KBM-7 (cell line): ENCODE measurements at regions not wholly inside any gene's neighbourhood (a gene's known extent, or its start where the extent isn't known, plus 50 kb on each side); places are given as distances from the start of the nearest gene placed in this dataset.

Source experiments
- DNase-seq: peaks from one replicate; pipeline ENCODE4 v3.0.0-alpha.2; 2015
- in situ Hi-C: fragments of 300-500 bp; cut with MboI; formaldehyde crosslinking; loops from 2 replicates; pipeline ENCODE4 v1.14.3; 2020; ENCODE audit warnings: low sequenced_read_pairs, low pct_unique_long_range_greater_than_20kb, mixed read lengths

DNA sequence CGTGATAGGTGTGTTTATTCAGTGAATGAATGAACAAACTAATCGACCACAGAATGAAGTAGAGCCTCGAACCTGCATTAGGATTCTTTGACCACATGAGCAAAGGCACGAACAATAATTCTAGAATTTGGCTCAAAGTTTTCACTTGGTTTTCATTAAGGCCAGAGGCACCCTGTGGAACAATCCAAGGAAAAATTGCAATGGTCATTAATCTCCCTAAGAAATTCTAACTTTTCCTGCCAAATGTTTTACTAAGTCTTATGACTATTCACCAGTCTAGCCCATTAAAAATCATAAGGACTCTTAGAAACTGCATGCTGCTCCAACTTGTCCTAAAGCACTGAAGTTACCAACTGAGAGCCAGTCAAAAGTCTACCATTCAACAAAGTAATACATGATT lies 271.7 kb downstream of the EFNB2 start:
- in situ Hi-C loops = no loop called here
- no peak for DNase-seq

DNA sequence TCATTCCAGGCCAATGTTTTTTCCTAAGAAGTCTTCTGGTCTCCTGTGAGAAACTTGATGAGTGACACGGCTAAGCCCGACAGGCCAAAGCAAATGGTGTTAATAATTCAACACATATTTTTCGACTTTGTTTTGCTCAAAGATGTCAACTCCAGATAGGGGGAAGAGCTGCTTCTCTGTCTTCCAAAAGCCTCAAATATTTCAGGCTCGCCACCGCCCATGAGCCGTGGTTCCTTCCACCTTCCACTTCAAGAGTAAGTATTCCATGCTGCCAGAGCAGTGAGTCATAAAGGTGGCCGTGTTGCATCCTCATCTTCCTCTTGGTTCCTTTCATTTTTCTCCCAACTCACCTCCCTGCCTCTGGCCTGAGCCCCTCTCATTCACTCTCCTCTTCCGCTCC lies 272.6 kb downstream of the EFNB2 start:
- in situ Hi-C loops = no loop called here
- DNase-seq = no peak

DNA sequence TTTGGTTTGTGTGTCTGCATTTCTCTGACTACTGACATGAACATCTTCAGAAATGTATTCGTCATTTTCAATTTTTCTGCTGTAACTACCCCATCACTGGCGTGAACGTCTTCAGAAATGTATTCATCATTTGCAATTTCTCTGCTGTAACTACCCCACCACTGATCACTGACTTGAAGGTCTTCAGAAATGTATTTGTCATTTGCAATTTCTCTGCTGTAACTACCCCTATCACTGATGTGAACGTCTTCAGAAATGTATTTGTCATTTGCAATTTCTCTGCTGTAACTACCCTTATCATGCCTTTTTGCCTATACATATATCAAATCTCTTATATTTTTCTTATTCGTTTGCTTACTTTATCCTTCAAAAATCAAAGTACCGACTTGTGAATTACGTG lies 274.0 kb downstream of the EFNB2 start:
- in situ Hi-C loops = no loop called here
- DNase-seq = no peak

DNA sequence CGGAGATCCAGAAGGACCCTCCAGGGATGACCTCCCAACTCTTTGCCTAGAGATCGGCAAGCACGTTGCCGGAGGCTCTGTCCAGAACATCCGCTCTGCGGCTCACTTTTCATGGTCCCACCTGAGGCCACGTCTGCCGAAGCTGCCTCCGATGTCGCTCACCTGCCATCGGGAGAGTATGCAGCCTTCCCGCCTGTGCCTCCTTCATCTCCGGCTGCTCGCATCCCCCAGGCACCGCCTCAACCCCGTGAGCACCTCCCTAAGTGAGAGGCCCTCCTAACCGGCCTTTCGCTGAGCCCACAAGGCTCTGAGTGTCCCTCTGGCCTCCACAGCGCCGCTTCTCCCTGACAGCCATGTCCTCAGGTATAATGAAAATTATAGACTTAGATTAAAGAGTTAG lies 275.1 kb downstream of the EFNB2 start:
- in situ Hi-C loops = no loop called here
- DNase-seq = no peak

DNA sequence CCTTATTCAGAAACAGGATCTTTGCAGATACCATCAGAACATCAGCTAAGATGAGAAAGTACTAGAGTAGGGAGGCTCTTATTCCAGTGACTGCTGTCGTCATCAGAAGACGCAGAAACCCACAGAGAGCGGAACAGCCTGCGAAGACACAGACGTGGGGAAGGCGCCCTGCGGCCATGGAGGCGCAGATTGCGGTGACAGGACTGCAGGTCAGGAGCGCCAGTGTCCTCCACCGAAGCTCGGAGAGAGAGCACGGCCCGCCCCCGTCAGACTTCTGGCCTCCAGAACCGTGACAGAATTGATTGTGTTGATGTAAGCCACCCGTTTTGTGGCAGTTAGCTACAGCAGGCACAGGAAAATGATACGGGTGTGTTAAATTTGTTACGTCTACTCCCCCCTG lies 275.5 kb downstream of the EFNB2 start:
- in situ Hi-C loops = no loop called here
- DNase-seq = no peak

DNA sequence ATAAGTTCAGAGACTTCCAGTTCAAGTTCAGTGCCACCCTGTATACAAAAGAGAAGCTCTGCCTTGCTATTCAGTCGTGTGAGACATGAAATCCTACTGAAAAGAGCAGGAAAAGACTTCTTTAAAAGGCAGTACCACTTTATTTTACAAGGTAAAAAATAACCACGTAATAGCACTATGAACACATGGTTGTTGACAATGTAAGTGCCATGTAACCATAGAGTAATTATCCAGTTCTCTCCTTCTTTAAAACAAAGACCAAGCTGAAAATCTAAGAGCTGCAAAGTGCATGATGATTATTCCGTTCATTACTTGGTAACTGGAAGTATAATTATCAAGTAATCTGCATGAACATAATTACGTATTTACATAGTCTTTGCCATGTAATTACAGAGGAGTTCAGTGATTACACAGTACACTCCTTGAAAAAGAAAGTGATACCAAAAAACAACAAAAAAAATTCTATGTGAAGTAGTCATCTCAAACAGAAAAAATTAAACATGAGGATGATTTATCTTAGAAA lies 288.7 kb downstream of the EFNB2 start:
- in situ Hi-C loops = no loop called here
- no peak for DNase-seq

DNA sequence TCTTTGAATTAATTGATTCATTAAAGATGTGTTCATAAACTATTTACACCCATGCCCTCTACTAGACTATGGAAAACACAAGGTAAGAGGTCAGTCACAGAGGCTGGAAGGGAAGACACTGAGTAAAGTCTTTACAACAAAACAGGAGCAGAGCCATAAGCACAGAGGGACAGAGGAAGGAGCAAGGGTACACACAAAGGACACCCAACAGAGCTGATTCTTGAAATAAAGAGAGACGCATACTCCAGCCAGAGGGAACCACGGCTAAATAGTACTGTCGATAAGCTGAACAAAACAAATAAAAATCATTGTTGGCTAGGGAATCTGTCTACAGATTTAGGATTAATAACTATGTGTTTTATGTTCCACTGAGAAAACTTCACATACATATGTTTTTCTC lies 289.2 kb downstream of the EFNB2 start:
- DNase-seq = no peak
- in situ Hi-C loops = no loop called here

DNA sequence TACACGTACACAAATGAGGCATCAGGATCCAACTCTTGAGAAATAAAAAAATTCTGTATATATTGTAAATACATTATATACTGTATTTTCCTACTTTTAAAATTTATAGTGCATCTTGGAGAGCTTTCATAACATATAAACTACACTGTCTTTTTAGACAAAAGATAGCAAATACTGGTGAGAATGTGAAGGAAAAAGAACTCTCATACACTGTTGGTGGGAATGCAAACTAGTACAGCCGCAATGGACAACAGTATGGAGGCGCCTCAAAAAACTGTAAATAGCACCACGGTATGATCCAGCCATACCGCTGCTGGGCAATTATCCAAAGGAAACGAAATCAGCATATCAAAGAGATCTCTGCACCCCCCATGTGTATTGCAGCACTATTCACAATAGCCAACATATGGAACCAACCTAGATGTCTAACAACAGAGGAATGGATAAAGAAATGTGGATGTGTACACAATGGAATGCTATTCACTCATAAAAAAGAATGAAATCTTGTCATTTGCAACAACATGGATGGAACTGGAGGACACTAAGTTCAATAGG lies 292.4 kb downstream of the EFNB2 start:
- in situ Hi-C loops = no loop called here
- DNase-seq = no peak

DNA sequence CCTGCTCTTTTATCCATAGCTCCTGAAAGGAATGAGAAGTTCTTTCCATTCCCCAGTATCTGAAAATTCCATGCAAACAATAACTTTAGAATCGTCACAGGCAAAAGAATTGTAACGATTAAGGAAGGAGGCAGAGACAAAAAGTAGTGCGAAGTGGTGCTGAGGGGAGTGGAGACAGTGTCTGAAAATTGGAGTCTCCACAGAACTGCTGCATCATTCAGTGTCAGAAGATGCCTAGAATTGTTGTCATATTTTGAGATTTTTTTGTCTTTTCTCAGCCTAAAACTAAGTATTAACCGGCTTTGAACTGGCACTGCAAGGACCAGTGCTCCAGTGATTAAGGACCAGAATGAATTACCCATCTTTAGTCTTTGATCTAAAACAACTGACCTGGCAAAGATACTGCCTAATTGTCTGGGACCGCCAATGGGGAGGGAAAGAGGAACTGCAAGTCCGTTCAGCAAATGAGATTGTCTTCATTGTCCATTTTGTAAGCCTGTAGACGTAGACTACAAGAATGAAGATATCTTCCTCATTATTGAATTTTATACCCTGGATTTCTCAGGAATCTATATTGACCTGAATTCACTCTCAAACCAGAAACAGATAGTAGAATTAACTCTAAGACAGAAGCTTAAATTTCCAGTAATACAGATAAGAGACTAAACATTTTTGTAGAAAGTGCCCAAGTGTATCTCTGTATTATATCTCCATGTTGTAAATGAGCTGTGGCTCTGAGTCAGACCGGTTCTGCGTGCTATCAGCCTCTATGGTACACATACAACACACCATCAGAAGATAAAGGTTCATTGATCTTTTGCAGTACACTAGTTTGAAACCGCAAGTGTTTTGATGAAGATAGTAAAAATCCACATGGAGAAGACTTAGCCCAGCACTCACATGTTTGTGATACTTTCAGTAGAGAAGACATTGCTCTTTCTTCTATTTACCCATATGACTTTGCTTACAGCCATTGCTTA lies 293.2 kb downstream of the EFNB2 start:
- in situ Hi-C loops = no loop called here
- DNase-seq = no peak

DNA sequence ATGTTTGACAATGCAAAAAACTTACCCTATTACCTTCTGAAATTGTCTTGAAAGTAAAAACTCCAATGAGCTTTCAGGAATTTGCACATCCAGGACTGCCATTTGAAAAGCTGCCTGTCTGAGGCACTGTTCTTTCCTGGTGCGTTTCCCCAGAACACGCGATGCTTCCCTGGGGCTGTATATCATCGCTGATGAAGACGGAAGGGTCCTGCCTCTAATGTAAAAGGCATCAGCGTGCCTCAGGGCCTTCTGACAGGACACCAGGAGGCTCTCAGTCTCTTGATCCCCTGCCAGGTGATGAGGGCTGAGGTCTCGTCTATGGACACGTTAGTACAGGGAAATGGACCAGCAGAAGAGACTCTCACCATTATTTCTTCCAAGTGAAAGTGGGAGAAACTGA lies 296.8 kb downstream of the EFNB2 start:
- DNase-seq = no peak
- in situ Hi-C loops = no loop called here

GRCh38 chr13:106234636-106235035 lies 300.8 kb downstream of the EFNB2 start:
- no peak for DNase-seq
- in situ Hi-C loops = no loop called here

- DNase-seq = no peak
- in situ Hi-C loops = no loop called here
Observed at GRCh38 chr13:106233134-106233735, 302.2 kb downstream of the EFNB2 start.

- in situ Hi-C loops = no loop called here
- DNase-seq = no peak
Observed at GRCh38 chr13:106232681-106233080, 302.8 kb downstream of the EFNB2 start.

GRCh38 chr13:106230450-106230849 lies 305.0 kb downstream of the EFNB2 start:
- in situ Hi-C loops = no loop called here
- DNase-seq = no peak

GRCh38 chr13:106225126-106225525 lies 310.3 kb downstream of the EFNB2 start:
- DNase-seq = no peak
- in situ Hi-C loops = no loop called here

DNA sequence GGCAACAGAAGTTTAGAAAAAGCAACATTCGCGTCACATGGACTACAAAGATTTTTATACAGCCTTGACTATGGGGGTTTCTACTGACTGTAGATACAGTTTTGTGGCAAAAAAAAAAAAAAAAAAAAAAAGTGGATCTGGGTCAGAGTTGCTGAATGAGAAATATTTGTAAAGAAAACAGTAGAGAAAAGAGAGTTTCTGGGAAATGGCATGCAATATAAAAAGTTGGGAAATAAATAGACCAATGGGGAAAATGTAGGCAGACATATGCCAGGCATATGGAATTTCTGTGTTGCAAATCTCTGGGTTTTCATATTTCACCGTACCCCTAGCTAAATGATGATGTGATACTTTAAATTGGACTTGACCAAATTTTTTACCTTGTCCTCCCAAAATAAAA lies 315.3 kb downstream of the EFNB2 start:
- in situ Hi-C loops = no loop called here
- no peak for DNase-seq

DNA sequence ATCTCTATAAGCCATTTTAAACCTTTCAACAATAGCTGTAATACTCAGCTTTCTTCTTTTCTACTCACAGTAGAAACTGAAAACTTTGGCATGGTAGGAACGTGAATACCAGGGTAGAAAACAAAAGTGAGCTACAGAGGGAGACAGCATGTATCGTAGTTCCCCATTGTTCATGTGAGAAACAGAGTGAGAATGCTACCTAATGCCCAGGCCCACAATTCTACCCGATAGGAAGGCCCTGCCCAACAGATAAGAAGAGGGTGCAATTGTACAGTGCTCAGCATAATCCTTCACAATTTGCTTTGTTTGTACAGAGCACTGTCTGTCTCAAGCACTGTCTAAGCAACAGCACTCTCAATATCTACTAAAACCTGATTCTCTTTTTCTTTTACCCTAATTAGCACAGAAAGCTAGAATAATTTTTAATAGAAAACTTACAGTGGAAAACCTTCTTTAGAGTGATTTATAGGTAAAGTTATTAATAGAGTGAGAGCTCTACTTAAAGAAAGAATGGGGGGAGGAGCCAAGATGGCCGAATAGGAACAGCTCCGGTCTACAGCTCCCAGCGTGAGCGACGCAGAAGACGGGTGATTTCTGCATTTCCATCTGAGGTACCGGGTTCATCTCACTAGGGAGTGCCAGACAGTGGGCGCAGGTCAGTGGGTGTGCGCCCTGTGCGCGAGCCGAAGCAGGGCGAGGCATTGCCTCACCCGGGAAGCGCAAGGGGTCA lies 322.3 kb downstream of the EFNB2 start:
- no peak for DNase-seq
- in situ Hi-C loops = no loop called here

DNA sequence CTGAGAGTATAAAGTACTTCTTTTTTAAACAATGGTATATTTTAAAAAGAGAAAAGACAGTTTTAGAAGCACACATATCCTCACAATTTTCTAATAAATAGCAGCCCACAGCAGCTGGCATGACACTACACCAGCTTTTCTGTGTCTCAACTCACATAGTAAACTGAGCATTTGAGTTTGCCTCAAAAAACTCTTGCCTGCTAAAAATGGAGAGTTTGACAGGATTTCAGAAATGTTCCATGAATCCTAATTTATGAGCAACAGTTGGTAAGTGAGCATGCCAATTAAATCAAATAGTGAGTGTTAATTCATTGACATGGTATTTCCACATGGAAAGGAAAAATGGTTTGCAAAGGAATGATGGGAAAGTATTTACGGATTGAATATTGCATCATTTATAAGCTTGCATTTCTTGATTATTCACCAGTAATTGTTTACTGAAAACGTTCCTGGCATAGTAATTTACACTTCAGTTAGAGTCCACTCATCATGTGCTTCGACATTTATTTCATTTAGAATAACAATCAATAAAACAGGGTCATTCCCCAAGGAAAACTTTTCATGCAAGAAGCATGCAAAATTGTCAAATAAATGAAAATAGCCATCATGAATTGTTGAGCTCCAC lies 323.0 kb downstream of the EFNB2 start:
- DNase-seq = no peak
- in situ Hi-C loops = no loop called here

- in situ Hi-C loops = no loop called here
- no peak for DNase-seq
Observed at GRCh38 chr13:106210324-106210723, 325.1 kb downstream of the EFNB2 start.
